GM18907 (cell line): ENCODE measurements at regions not wholly inside any gene's neighbourhood (a gene's known extent, or its start where the extent isn't known, plus 50 kb on each side); places are given as distances from the start of the nearest gene placed in this dataset.
"Not testable (repeated sequence)": the region's sequence is repeated elsewhere in the genome, so short reads cannot be mapped to it uniquely, and the experiment has no call there.

Source experiments
- ATAC-seq: cut with Tn5 transposase; IDR thresholded peaks from one replicate; pipeline ENCODE4 v1.9.1; 2021; ENCODE audit warnings: mild to moderate bottlenecking, moderate library complexity; ENCODE audit not compliant: unreplicated experiment

DNA sequence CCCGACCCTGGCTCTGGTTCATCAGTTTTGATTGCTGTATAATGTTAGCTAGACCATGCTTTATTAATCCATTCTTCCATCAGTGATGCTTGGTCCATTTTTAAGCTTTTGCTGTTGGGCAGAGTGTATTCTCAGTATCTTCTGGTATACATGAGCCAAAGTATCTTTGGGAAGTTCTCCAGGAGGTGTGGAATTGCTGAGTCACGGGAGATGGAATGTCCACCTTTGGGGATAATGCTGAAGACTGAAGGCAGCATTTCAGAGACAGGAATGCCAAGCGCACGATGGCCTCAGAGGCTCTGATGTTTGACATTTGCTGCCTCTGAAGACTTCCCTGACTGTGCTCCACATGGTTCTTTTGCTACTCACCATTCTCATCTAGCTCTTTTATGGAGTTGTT lies 266.3 kb upstream of the KAZN start:
- no peak for ATAC-seq

DNA sequence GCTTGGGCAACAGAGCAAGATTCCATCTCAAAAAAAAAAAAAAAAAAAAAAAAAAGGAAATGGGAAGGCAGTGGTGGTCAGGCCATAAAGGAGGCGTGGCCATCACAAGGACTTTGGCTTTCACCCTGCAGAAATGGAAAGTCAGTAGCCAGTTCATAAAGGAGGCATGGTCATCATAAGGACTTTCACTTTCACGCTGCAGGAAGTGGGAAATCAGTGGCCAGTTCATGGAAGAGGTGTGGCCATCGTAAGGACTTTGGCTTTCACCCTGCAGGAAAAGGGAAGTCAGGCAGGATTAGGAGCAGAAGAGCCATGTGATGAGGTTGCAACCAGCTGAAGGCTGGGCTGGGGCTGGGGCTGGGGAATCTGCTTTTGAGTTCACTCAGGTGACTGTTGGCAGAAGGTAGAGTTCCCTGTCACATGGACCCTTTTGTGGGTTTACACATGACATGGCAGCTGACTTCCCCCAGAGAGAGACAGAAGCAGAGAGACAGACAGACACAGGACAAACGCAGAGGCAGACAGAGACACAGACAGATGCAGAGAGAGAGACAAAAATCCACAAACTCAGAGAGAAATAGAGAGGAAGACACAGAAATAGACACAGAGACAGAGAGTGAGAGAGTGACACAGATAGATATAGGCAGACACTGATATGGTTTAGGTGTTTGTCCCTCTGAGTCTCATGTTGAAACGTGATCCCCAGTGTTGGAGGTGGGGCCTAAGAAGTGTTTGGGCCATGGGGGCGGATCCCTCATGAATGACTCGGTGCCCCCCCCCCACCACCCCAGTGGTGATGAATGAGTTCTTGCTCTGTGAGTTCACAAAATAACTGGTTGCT lies 263.9 kb upstream of the KAZN start:
- no peak for ATAC-seq

DNA sequence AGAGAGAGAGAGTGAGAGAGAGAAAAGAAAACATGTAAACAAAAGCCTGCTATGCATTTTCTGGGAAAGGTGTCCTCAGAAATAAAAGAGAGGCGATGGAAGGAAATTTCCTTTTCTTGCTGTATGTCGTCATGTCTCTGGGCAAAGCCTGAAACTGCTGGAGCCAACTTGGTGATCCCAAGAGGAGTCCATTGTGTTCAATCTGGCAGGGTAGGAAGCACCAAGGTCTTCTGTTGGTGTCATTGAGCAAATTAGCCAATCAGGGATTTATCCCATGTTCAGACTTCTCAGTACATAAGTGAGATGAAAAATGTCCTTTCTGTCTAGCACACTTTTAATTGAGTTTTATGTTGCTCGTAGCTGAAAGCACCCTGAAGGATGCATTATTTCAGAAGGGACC lies 260.0 kb upstream of the KAZN start:
- ATAC-seq: no peak

DNA sequence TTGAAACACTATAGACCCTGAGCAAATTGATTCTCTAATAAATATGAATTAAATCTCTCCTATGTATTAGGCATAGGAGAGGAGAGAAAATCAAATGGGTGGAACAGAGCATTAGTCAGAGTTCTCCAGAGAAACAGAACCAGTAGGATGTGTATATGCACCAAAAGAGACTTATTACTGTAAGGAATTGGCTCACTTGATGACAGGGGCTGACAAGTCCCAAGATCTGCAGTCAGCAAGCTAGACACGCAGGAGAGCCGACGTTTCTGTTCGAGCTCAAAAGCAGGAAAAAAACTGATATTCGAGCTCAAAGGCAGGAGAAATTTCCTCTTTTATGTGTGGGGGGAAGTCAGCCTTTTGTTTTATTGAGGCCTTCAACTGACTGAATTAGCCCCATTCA lies 259.2 kb upstream of the KAZN start:
- no peak for ATAC-seq

DNA sequence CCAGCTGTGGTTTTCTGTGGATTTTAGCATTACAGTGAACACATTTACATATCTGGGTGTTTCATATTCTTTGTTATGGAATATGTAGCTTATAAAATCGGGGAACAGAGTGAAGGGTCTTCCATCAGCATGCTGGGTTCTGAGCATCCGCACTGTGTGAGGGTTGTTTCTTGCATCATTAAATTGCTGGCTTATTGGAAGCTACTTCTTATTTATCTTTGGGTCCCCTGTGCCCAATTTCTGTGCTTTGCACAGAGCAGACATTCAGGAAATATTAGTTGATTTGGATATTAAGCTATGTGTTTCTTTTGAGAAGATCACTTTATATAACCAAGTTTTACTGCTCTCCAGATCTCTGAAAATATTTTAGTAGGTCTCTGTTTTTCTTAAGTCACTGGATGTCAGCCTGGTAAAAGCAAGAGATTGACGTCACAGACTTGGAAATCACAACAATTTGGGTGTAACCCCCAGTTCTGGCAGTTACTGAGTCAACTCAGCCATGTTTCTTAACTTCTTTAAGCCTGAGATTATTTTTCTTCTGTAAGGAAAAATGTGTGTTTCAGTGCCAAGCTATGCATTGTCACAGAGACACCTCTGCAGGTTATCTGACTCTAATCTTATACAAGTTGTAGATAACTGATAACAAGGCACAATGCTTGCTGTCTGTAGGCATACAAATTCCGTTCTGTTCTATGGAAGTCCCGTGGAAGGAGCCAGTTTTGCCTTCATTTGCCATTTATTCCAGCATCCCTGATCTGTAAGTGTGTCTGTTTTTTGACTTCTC lies 258.3 kb upstream of the KAZN start:
- no peak for ATAC-seq

DNA sequence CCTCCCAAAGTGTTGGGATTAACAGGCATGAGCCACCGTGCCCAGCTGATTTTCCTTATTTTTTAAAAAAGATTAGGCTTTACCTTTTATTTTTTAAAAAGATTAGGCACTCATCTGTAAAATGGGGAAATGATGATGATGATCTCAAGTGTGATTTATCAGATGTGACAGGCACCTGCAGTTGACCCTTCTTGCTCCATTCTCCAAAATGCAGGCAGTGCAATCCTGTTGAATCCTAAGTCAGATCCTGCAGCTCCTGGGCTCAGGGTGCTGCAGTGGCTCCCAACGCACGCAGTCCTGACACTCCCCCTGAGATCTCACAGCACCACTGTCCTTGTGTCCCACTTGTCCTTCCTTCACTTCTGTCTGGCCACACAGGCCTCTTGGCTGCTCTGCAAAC lies 257.3 kb upstream of the KAZN start:
- no peak for ATAC-seq

DNA sequence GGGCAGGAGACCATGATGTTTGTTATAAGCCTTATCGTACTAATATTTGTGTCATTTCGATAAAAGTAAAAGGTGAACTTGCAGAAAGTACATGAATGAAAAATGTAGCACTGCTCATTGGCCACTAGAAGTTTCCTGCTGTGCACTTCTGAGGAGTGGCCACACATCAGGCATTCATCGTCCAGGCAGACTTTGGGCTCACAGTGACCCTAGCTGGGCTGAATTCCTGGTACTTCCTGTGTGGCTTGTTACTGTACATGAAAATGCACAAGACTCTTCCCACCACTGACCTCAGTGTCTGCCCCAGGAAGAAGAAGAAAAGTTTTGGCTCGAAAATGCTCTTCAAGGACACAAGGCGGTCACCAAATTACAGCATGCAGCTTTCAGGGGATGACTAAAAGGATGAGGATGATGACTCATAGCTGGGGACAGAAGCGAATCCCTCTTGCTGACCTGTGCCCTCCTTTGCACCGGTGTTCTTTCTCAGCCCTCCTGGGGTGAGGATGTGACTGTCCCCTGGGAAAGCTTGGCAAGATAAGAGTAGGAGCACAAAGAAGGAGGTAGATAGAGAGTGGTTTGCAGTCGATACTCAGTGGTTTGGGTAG lies 252.4 kb upstream of the KAZN start:
- no peak for ATAC-seq

DNA sequence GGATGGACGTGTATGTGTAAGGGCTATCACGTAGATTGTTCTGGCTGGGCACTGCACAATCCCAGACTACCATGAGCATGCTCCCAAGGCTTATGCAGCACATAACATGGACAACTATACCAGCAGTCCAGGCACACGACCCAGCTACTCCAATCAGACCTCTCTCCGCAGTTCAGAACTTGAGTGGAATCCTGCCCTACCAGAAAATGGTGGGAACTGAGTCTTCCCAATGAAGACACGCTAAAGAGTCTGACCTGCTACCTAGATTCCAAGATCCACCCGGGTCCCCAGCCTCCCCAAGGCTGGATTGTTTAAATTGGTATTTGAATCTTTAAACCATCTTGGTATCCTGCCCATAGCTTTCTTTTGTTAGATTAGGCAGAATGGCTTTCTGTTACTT lies 251.3 kb upstream of the KAZN start:
- ATAC-seq: no peak

DNA sequence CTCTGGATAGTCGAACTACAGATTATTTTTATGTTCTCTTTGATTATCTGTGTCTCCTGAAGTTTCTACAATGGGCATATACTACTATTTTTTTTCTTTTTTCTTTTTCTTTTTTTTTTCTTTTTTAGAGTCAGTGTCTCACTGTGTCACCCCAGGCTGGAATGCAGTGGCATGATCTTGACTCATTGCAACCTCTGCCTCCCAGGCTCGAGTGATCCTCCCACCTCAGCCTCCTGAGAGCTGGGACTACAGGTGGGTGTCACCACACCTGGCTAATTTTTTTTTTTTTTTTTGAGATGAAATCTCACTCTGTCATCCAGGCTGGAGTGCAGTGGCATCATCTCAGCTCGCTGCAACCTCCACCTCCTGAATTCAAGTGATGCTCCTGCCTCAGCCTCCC lies 250.7 kb upstream of the KAZN start:
- no peak for ATAC-seq

DNA sequence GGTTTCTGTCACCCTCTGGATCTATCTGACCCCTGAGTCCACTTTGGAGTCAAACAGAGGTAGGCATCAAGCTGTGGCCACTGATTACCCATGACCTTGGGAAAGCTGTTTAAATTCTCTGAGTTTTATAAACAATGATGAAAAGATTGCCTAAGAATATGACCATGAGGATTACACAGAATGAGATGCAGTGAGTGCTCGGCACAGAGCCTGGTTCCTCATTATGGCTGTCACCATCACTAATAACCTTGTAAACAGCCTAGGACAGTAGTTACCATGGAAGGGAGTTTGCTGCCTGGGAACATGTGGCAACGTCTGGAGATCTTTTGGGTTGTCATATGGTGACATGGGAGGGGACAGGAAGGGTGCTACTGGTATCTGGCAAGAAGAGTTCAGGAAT lies 248.3 kb upstream of the KAZN start:
- no peak for ATAC-seq

DNA sequence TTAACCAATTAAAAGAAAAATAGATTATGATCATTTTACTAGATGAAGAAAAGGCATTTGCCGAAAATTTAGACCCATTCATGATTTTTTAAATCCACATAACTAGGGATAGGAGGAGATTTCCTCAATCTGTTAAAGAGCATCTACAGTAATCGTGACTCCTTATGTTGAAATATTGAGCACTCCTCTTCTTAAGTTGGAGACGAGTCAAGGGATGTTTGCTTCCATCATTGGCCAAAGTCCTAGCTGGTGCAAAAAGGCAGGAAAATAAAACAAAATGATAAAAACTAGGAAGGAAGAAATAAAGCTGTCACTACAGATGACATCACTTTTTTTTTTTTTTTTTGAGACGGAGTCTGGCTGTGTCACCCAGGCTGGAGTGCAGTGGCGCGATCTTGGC lies 245.6 kb upstream of the KAZN start:
- no peak for ATAC-seq

DNA sequence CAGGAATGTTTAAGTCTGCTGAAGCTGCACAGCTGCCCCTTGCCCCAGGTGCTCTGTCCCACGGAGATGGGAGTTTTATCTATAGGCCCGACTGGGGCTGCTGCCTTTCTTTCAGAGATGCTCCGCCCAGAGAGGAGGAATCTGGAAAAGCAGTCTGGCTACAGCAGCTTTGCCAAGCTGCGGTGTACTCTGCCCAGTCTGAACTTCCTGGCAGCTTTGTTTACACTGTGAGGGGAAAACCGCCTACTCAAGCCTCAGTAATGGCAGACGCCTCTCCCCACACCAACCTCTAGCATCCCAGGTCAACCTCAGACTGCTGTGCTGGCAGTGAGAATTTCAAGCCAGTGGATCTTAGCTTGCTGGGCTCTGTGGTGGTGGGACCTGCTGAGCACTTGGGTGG lies 237.5 kb upstream of the KAZN start:
- ATAC-seq: not testable (repeated sequence)

DNA sequence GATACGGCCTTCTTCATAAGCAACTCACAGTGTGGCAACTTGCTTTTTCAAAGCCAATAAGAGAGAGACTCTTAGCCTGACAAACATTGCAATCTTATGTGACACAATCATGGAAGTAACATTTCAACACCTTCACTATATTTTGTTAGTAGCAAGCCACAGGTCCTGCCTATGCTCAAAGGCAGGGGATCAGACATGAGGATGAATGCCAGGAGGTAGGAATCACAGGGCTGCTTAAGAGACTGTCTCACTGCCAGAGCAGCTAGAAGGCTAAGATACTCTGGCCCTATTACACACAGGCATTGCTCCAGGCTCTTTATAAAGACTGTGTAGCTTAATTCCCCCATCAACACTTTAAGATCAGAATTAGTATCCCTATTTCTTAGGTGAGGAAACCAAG lies 236.2 kb upstream of the KAZN start:
- no peak for ATAC-seq

DNA sequence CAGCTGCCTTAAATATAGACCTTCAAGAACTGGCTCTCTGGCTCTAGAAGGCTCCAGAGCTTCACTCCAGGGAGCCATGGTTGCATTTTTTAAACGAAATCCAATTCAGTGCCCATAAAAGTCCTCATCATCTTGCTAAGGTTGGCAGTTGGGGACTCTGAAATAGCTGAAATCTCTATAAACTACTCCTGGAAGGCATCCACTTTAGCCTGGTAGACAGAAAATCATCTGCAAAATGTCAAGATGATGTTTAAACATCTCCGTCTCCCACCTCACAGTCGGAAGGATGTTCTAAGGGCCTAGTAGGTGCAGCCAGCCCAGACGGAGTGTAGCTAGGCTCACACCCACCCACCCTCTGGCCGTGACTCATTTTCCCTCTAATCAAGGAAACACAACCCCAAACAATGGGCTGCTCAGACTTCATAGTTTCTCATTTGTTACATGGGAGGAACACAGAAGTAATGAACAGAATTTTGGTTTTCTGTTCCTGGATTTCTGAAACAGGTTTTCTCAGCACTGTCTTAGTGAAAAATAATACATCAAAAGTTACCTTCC lies 235.4 kb upstream of the KAZN start:
- ATAC-seq: no peak

DNA sequence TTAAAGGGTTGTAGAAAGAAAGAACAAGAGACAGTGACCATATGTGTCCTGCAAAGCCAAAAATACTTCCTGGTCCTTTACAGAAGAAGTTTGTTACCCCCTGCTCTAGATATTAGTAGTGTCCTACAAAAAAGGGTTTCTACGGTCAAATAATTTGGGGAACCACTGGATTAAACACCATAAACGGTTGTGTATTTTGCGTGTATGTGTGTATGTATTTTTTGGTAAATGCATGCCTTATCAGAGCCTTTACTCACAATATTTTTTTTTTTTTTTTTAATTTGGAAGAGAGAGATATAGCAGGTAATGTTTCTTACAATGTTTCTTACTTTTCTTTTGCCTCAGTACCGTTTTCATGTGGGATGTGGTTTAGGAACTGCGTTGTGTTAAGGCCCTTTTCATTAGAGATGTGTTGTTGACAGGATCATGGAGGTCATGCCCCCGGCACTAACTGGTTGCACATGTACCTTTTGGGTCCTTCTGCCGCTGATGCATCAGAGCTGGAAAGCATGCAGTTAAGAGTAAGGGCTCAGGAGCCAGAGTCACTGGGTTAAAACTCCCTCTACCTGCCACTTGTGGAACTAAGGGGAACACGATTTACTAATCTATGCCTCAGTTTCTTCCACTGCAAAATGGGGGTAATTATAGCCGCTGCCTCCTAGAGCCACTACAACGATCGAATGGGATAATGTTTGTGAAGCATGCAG lies 234.6 kb upstream of the KAZN start:
- no peak for ATAC-seq

DNA sequence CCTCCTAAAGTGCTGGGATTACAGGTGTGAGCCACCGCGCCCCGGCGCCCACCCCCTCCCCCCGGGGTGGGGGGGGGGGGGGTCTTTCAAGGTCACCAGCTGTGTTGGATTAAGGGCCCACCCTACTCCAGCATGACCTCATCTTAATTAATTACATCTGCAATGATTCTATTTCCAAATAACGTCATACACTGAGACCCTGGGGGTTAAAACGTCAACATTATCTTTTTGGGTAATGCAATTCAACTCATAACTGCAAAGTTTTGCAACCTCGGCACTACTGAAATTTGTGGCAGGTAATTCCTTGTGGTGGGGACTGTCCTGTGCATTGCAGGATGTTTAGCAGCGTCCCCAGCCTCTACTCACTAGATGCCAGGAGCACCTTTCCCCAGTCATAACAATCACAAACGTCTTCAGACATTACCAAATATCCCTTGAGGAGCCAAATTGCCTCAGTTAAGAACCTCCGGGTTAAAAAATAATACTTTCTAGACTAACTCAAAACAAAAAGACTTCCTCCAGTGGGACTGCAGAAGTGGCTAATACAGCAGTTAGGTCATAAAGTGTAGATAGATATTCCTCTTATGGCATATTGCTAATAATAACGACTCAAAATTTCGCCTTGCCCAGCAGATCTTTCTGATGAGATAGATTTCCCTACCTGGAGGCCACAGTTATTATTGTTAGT lies 233.0 kb upstream of the KAZN start:
- ATAC-seq: no peak

DNA sequence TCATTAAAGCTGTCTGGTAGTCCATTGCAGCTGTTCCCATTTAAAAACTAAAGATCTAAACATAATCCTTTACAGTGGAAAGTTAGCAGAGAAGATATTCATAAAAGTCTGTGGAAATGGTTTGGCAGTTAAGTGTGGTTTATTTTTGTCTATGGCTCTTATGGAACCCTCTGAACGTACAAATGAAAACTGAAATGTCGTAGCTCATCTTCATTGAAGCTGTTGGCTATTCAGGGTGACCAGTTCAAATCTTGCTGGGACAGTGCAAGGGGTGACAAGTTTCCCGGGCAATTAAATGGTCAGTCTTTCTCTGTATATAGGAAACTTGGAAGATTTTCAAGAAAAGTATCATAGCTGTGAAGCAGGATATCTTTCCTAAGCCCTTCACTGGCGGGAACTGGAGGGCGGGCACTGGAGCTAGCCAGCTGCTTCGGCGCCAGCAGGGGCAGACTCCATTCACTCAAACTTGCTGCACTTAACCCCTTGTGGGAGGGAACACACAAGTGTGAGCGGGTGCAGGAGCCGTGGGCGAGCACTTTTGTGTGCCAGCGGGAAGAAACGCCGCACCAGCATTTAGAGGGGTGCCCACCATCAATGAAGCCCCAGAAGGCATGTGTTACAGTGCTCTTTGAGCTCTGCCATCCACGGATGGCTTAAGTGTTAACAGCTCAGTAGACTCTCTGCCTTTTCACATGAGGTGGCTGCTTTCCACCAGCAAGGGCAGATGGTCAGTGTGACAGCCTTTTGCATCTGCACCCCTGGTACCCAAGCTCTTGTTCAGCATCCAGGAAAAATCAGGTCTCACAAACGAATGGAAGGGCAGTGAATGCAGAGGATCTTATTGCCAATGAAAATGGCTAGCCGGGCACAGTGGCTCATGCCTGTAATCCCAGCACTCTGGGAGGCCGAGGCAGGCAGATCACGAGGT lies 232.1 kb upstream of the KAZN start:
- ATAC-seq: no peak

DNA sequence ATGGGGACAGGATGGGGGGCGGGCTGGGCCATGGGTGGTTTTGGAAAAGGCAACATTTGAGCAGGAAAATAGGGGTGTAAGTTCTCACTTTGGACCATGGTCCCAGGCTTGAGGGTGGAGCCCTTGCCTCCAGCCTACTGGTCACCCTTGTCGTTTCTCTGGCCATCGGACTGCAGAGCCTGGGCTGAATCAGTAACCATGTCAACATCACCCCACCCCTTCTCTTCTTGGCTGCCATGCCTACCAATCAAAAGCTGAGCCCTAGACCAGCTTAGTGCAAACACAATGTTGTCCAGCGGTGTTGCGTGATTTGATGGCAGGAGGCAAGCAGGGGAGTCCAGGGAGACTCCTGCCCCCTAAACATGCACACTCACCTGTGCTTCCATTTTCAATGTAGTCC lies 231.0 kb upstream of the KAZN start:
- ATAC-seq: no peak

DNA sequence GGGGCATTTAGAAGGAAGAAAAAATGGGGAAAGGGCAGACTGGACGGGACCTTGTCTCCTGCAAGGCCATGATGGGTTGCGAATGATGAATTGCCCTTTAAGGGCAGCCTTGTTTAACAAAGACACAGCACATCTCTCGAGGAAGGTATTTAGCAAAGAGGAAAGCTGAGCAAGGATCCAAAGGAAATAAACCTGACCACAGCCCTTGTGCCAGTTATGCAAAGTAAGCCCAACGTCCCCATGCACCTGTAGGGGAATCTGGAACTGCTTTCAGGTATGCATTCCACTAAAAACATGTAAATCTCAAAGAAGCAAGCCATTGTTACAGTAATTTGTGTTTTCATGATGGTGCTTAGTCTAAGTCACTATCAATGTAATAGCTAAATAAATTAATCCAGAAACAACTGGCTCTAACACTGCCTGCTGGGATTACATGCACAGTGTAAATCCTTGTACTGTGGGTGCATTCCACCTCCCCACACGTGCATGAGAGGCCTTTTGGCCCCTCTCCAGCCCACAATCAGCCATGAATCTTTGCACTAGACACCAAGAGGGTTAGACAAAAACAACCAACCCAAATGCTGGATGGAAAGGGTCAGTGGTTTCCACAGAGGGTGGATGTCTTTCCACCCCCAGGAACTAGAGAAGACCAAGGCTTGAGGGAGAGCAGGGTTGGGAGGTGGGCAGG lies 228.8 kb upstream of the KAZN start:
- no peak for ATAC-seq
